ENCODE measurements at regions not wholly inside any gene's neighbourhood (a gene's known extent, or its start where the extent isn't known, plus 50 kb on each side); places are given as distances from the start of the nearest gene placed in this dataset.

DNA sequence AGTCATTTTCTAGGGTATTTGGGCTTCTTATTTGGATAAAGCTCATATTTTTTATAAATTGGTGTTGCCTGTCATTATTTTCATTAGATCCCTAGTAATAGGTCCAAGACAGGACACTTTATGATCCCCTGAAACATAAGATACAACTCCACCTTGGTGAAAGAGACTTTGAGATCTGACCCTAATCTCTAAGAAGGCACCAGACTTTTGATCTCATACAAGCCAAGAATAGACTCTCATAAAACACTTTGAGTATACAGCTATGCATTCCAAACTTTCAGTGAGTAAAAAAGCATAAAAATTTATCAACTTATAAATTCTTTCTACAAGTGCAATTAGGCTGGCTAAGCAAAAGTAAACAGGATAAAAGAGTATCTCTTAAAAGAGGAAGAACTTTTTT, 451.2 kb downstream of the MN1 start:
- Histone ChIP-seq H3K36me3 (ENCODE audit: control insufficient read depth, insufficient read depth, low read length) (no peaks in the 10 kb centered on the region), H3K27me3 (ENCODE audit: control insufficient read depth, insufficient read depth, low read length) (no peaks in the 10 kb centered on the region), H3K27ac (no peak overlapping the region), H3K9me3 (ENCODE audit: control insufficient read depth, low read length) (no peaks in the 10 kb centered on the region), H3K79me2 (no peaks in the 10 kb centered on the region), H3K4me1 (peaks cover 3% of the 10 kb centered on the region), H3K4me2 (ENCODE audit: low read length) (no peak overlapping the region), H3K4me3 (ENCODE audit: low read depth, low read length) (no peak overlapping the region), H2AFZ (no peak overlapping the region), H3K9ac (no peak overlapping the region)
- TF ChIP-seq, protein P1, sequence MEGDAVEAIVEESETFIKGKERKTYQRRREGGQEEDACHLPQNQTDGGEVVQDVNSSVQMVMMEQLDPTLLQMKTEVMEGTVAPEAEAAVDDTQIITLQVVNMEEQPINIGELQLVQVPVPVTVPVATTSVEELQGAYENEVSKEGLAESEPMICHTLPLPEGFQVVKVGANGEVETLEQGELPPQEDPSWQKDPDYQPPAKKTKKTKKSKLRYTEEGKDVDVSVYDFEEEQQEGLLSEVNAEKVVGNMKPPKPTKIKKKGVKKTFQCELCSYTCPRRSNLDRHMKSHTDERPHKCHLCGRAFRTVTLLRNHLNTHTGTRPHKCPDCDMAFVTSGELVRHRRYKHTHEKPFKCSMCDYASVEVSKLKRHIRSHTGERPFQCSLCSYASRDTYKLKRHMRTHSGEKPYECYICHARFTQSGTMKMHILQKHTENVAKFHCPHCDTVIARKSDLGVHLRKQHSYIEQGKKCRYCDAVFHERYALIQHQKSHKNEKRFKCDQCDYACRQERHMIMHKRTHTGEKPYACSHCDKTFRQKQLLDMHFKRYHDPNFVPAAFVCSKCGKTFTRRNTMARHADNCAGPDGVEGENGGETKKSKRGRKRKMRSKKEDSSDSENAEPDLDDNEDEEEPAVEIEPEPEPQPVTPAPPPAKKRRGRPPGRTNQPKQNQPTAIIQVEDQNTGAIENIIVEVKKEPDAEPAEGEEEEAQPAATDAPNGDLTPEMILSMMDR (IDR thresholded peaks at IDR 0.05) = no peak

GRCh38 chr22:27352426-27352825, 449.1 kb downstream of the MN1 start:
- no peak overlapping the region for H2AFZ ChIP-seq
- no peaks in the 10 kb centered on the region for H3K9me3 ChIP-seq (ENCODE audit: control insufficient read depth, low read length)
- H3K79me2 ChIP-seq = no peaks in the 10 kb centered on the region
- H3K36me3 ChIP-seq (ENCODE audit: control insufficient read depth, insufficient read depth, low read length) = no peaks in the 10 kb centered on the region
- TF ChIP-seq, protein P1 (IDR thresholded peaks at IDR 0.05) = no peak
- H3K4me2 ChIP-seq (ENCODE audit: low read length) = no peak overlapping the region
- no peaks in the 10 kb centered on the region for H3K27me3 ChIP-seq (ENCODE audit: control insufficient read depth, insufficient read depth, low read length)
- H3K4me1 ChIP-seq = peaks cover 3% of the 10 kb centered on the region
- H3K4me3 ChIP-seq (ENCODE audit: low read depth, low read length) = no peak overlapping the region
- no peak overlapping the region for H3K27ac ChIP-seq
- no peak overlapping the region for H3K9ac ChIP-seq

GRCh38 chr22:27358096-27358870, 443.3 kb downstream of the MN1 start:
- H3K27ac ChIP-seq = no peak overlapping the region
- H3K4me3 ChIP-seq (ENCODE audit: low read depth, low read length) = no peak overlapping the region
- H3K79me2 ChIP-seq = no peaks in the 10 kb centered on the region
- H3K9me3 ChIP-seq (ENCODE audit: control insufficient read depth, low read length) = no peaks in the 10 kb centered on the region
- no peaks in the 10 kb centered on the region for H3K4me1 ChIP-seq
- H3K4me2 ChIP-seq (ENCODE audit: low read length) = no peak overlapping the region
- H2AFZ ChIP-seq = no peak overlapping the region
- no peak overlapping the region for H3K9ac ChIP-seq
- H3K36me3 ChIP-seq (ENCODE audit: control insufficient read depth, insufficient read depth, low read length) = no peaks in the 10 kb centered on the region
- H3K27me3 ChIP-seq (ENCODE audit: control insufficient read depth, insufficient read depth, low read length) = no peaks in the 10 kb centered on the region
- TF ChIP-seq, protein P1 (IDR thresholded peaks at IDR 0.05) = no peak

GRCh38 chr22:27370269-27370668, 431.3 kb downstream of the MN1 start:
- H3K36me3 ChIP-seq (ENCODE audit: control insufficient read depth, insufficient read depth, low read length) = no peaks in the 10 kb centered on the region
- H3K9me3 ChIP-seq (ENCODE audit: control insufficient read depth, low read length) = no peaks in the 10 kb centered on the region
- H2AFZ ChIP-seq = no peak overlapping the region
- H3K4me2 ChIP-seq (ENCODE audit: low read length) = no peak overlapping the region
- no peaks in the 10 kb centered on the region for H3K4me1 ChIP-seq
- no peak overlapping the region for H3K9ac ChIP-seq
- H3K27ac ChIP-seq = no peak overlapping the region
- TF ChIP-seq, protein P1 (IDR thresholded peaks at IDR 0.05) = no peak
- H3K4me3 ChIP-seq (ENCODE audit: low read depth, low read length) = no peak overlapping the region
- no peaks in the 10 kb centered on the region for H3K79me2 ChIP-seq
- H3K27me3 ChIP-seq (ENCODE audit: control insufficient read depth, insufficient read depth, low read length) = no peaks in the 10 kb centered on the region

DNA sequence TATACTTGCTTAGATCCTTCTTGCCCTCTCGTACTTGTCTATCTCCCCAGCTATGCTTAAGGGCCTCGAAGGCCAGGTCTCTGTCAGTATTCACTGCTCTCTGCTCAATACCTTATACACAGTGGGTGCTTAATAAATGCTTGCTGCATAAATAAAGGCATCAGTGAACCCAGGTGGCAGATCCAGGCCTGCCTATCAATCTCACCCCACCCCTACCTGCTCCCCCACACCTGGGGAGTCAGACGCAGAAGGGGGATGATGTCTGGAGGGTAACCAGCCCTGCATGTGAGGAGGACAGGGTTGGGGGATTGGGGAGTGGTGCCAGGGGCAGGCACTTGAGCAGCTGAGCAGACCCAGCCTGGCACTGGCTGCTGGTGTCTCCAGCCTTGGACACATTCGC, 430.6 kb downstream of the MN1 start:
- no peaks in the 10 kb centered on the region for H3K27me3 ChIP-seq (ENCODE audit: control insufficient read depth, insufficient read depth, low read length)
- no peak overlapping the region for H3K27ac ChIP-seq
- H3K4me3 ChIP-seq (ENCODE audit: low read depth, low read length) = no peak overlapping the region
- H2AFZ ChIP-seq = no peak overlapping the region
- no peaks in the 10 kb centered on the region for H3K79me2 ChIP-seq
- TF ChIP-seq, protein P1 (IDR thresholded peaks at IDR 0.05) = no peak
- no peak overlapping the region for H3K9ac ChIP-seq
- H3K4me1 ChIP-seq = no peaks in the 10 kb centered on the region
- H3K36me3 ChIP-seq (ENCODE audit: control insufficient read depth, insufficient read depth, low read length) = no peaks in the 10 kb centered on the region
- H3K4me2 ChIP-seq (ENCODE audit: low read length) = no peak overlapping the region
- no peaks in the 10 kb centered on the region for H3K9me3 ChIP-seq (ENCODE audit: control insufficient read depth, low read length)
